Type B pancreatic cell (in vitro differentiated cells): ENCODE measurements at regions not wholly inside any gene's neighbourhood (a gene's known extent, or its start where the extent isn't known, plus 50 kb on each side); places are given as distances from the start of the nearest gene placed in this dataset.

ENCODE experiments used
- DNase-seq: peaks from one replicate; pipeline ENCODE4 v3.0.0; 2021; ENCODE audit warnings: mixed read lengths; ENCODE audit not compliant: unreplicated experiment; ENCODE audit errors: extremely low spot score
- H3K27ac Mint-ChIP-seq: 2 replicates; pipeline ENCODE4 v1.8.0; 2021; ENCODE audit warnings: mild to moderate bottlenecking, mixed read lengths
- H3K27me3 Mint-ChIP-seq: 2 replicates; pipeline ENCODE4 v1.8.0; 2021; ENCODE audit warnings: mixed read lengths
- H3K36me3 Mint-ChIP-seq: 2 replicates; pipeline ENCODE4 v1.8.0; 2021; ENCODE audit warnings: mixed read lengths
- H3K4me1 Mint-ChIP-seq: one replicate; pipeline ENCODE4 v1.8.0; 2021; ENCODE audit warnings: mixed read lengths; ENCODE audit not compliant: unreplicated experiment
- H3K4me3 Mint-ChIP-seq: 2 replicates; pipeline ENCODE4 v1.8.0; 2021; ENCODE audit warnings: mild to moderate bottlenecking, mixed read lengths
- H3K9me3 Mint-ChIP-seq: 2 replicates; pipeline ENCODE4 v1.8.0; 2021; ENCODE audit warnings: mixed read lengths
- TF ChIP-seq, protein P1 (sequence below): fragments of 200-600 bp; sonication (generic); conservative IDR thresholded peaks from 2 replicates; pipeline ENCODE4 v1.5.0; 2021; ENCODE audit warnings: antibody characterized with exemption, mild to moderate bottlenecking

DNA sequence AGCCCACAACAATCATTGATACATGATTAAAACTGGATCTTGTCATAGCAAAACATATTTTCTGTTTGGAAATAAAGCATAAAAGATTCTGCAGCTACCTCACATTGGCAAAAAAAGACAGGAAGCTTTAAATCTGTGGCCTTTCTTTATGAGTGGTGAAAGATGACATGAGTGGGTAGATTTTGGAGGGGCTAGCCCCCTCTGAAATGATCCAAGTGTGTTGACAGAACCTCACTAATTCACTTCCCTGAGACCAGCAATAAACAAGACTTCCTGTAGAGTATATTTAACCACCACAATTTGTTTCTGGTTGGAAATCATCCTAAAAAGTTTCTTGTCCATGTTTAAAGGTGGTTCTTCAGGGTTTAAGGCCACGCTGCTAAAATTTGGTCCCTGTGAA lies 530.8 kb downstream of the SPATA31D1 start:
- TF ChIP-seq, protein P1, sequence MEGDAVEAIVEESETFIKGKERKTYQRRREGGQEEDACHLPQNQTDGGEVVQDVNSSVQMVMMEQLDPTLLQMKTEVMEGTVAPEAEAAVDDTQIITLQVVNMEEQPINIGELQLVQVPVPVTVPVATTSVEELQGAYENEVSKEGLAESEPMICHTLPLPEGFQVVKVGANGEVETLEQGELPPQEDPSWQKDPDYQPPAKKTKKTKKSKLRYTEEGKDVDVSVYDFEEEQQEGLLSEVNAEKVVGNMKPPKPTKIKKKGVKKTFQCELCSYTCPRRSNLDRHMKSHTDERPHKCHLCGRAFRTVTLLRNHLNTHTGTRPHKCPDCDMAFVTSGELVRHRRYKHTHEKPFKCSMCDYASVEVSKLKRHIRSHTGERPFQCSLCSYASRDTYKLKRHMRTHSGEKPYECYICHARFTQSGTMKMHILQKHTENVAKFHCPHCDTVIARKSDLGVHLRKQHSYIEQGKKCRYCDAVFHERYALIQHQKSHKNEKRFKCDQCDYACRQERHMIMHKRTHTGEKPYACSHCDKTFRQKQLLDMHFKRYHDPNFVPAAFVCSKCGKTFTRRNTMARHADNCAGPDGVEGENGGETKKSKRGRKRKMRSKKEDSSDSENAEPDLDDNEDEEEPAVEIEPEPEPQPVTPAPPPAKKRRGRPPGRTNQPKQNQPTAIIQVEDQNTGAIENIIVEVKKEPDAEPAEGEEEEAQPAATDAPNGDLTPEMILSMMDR, result no peak
- DNase-seq, result no peak
- H3K27ac Mint-ChIP-seq, result no peak overlapping the region
- no peaks in the 10 kb centered on the region for H3K4me1 Mint-ChIP-seq
- H3K9me3 Mint-ChIP-seq, result peaks cover 9% of the 10 kb centered on the region
- H3K36me3 Mint-ChIP-seq, result no peaks in the 10 kb centered on the region
- no peak overlapping the region for H3K4me3 Mint-ChIP-seq
- peaks cover 3% of the 10 kb centered on the region for H3K27me3 Mint-ChIP-seq

GRCh38 chr9:82524407-82524806 lies 535.8 kb downstream of the SPATA31D1 start:
- Mint-ChIP-seq H3K27me3 (peaks cover 5% of the 10 kb centered on the region), H3K4me3 (no peak overlapping the region), H3K4me1 (no peaks in the 10 kb centered on the region), H3K9me3 (peaks cover 19% of the 10 kb centered on the region), H3K36me3 (no peaks in the 10 kb centered on the region), H3K27ac (no peak overlapping the region)
- DNase-seq, result no peak
- TF ChIP-seq, protein P1, result no peak

DNA sequence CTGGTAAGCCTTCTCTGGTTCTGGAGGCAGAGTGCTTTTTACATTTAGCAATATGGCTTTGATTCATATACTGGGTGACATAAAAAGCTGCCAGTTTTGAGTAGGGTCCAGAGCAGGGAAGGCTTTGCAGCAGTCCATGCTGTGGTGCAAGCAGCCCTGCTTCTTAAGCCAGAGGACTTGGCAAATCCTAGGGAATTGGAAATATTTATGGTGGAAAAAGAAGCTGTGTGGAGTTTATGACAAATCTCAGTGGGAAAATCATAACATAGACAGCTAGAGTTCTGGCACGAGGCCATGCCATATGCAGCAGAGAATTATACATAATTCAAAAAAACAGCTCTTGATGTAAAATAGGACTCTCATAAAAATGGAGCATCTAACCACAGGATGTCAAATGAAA lies 536.4 kb downstream of the RASEF start:
- Mint-ChIP-seq H3K9me3 (peaks cover 19% of the 10 kb centered on the region), H3K36me3 (no peaks in the 10 kb centered on the region), H3K27me3 (peaks cover 5% of the 10 kb centered on the region), H3K4me1 (no peaks in the 10 kb centered on the region), H3K27ac (no peak overlapping the region), H3K4me3 (no peak overlapping the region)
- DNase-seq, result no peak
- TF ChIP-seq, protein P1, result no peak

DNA sequence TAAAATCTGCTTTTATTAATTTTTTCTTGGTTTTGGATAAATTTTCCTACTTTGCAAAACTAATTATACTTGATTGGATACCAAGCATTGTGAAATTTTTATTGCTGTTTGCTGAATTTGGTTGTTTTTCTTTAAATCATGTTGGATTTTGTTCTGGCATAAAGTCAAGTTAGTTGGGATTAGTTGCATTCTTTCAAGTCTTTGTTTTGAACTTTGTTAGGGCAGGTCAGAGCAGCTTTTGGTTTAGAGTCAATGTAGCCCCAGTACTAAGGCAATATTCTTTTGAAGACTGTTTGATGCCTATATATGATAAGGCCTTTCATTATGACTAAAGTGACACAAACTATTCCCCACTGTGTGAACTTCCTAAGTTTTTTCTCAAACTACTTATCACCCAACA lies 531.1 kb downstream of the RASEF start:
- Mint-ChIP-seq H3K4me3 (no peak overlapping the region), H3K27me3 (no peaks in the 10 kb centered on the region), H3K36me3 (no peaks in the 10 kb centered on the region), H3K9me3 (peaks cover 7% of the 10 kb centered on the region), H3K27ac (no peak overlapping the region), H3K4me1 (peaks cover 16% of the 10 kb centered on the region)
- TF ChIP-seq, protein P1, result no peak
- no peak for DNase-seq

- Mint-ChIP-seq H3K9me3 (peaks cover 8% of the 10 kb centered on the region), H3K27me3 (no peaks in the 10 kb centered on the region), H3K36me3 (no peaks in the 10 kb centered on the region), H3K4me3 (no peak overlapping the region), H3K27ac (no peak overlapping the region), H3K4me1 (peaks cover 16% of the 10 kb centered on the region)
- TF ChIP-seq, protein P1, result peak; percentile 64
- DNase-seq, result no peak
Observed at GRCh38 chr9:82532504-82533180, 530.3 kb downstream of the RASEF start.
